ENCODE measurements at regions not wholly inside any gene's neighbourhood (a gene's known extent, or its start where the extent isn't known, plus 50 kb on each side); places are given as distances from the start of the nearest gene placed in this dataset.

GRCh38 chr13:27847669-27848068 lies 55.4 kb downstream of the GSX1 start:
- DNase-seq (ENCODE audit: low read depth): no peak

GRCh38 chr13:27851096-27851850 lies 59.0 kb downstream of the GSX1 start:
- no peak for DNase-seq (ENCODE audit: low read depth)

- DNase-seq (ENCODE audit: low read depth): no peak
These were observed 60.2 kb downstream of the GSX1 start for GRCh38 chr13:27852491-27852890.

DNA sequence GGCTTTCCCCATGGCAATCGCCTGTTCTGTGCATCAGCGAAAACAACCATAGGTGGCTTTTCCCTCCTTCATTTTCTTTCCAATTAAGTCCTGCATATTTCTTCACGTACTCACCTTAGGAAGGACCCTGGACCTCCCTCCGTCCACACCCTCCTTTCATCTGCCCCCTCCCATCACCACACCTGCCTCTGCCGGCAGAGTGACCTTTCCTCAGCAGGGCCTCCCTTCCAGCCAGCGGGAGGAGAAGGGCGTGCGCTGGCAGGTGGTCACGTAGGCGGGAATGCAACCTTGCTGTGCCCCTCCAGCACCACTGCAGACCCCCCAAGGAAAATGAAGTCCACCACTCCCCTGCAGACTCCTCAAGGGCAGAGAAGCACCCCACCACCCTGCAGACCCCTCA lies 61.1 kb downstream of the GSX1 start:
- no peak for DNase-seq (ENCODE audit: low read depth)

GRCh38 chr13:27853861-27854260 lies 61.6 kb downstream of the GSX1 start:
- peak; percentile 67 for DNase-seq (ENCODE audit: low read depth)

- DNase-seq (ENCODE audit: low read depth): no peak
These were observed 62.3 kb downstream of the GSX1 start for GRCh38 chr13:27854606-27855005.

- no peak for DNase-seq (ENCODE audit: low read depth)
These were observed 63.1 kb downstream of the GSX1 start for GRCh38 chr13:27855381-27855780.

GRCh38 chr13:27857282-27857681 lies 62.5 kb upstream of the PDX1 start:
- DNase-seq (ENCODE audit: low read depth): peak; percentile 34

GRCh38 chr13:27858046-27858445 lies 61.8 kb upstream of the PDX1 start:
- DNase-seq (ENCODE audit: low read depth): no peak

DNA sequence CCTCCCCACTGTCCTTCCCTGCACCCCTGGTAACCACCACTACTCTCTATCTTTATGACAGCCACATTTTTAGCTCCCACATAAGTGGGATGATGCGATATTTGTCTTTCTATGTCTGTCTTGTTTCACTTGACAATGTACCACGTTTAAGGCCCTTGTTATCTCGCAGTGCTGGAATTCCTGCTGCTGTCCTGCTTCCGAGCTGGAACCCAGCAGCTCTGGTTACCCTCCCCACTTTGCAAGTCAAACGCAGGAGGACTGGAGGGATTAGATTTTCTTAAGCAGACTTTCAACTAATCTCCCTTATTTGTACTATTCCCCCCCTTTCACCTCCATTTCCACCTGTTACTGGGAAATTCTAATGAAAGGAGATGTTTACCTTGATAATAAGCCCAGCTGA lies 59.1 kb upstream of the PDX1 start:
- no peak for DNase-seq (ENCODE audit: low read depth)

DNA sequence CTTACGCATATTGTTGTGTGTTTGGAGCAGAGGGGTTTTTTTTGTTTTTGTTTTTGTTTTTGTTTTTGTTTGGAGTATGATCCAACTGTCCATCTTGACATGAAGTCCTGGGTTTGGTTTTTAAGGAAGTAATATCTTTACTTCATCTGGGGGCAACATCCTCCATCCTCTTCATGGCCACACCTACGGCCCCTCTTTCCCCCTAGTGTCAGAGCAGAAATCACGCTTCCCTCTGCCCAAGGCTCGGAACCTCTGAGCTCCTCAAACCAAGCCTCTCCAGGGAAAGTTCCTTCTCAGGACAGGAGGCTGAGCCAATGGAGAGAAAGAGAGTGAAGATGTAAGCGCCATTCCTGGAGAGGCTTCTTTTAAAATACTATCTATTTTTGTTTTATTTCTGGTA lies 58.6 kb upstream of the PDX1 start:
- no peak for DNase-seq (ENCODE audit: low read depth)

GRCh38 chr13:27868641-27869435 lies 51.0 kb upstream of the PDX1 start:
- no peak for DNase-seq (ENCODE audit: low read depth)

DNA sequence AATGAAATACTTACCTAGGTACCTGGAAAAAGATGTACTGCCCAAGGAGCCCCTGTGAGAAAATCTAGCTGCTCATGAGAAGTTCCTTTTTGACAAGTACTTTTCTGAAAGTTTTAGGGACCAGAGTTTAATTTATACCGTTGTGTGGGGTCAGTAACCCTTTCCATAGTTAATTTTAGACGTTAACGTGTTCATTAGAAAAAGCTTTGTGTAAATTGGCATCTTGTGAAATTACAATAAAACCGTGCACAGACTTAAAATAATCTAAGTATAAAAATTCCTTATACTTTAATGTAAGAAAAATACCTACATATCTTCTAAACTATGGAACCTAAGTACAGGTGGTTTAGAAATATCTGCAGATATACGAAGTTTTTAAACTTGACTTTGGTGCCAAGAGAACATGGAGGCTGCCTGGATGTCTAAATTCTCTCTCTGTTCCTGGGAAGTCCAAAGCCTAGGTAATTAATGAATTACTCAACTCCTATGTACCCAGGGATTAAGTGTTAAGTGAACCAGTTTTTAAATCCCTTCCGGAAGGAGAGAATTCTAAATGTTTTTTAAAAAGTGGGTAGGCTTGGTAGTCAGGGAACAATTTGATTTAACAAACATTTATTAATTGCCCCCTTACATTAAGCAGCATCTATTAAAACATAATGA lies 50.2 kb upstream of the PDX1 start:
- no peak for DNase-seq (ENCODE audit: low read depth)

Data from Daoy (cell line).